ENCODE measurements at regions not wholly inside any gene's neighbourhood (a gene's known extent, or its start where the extent isn't known, plus 50 kb on each side); places are given as distances from the start of the nearest gene placed in this dataset.

DNA sequence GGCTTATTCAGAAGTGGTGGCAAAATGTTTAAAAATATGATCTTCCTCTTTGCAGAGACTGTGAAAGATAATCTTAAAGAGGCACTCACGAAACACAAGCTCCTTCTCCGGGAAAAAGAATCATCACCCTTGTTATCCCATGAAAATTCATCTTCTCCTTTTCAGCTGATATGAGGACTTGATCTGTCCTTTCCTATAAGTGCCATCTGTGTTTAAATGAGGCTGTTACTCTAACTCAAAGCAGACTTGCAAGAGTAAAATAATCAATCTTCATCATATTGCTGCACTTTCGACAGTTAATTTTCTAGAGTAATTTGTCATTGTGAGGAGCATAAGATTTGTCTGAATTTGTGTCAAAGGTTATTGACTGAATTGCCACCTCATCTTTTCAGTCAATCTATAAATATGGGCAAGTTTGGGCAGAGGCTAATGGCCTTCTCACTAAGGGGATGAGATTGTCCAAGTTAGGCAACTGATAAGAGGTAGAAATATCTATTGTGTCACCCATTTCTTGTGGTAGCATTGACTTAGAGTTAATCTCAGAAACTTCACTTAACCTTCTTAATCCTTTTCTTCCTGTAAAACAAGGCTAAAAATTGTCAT, 452.9 kb downstream of the GRXCR1 start:
- TF ChIP-seq, protein P1, sequence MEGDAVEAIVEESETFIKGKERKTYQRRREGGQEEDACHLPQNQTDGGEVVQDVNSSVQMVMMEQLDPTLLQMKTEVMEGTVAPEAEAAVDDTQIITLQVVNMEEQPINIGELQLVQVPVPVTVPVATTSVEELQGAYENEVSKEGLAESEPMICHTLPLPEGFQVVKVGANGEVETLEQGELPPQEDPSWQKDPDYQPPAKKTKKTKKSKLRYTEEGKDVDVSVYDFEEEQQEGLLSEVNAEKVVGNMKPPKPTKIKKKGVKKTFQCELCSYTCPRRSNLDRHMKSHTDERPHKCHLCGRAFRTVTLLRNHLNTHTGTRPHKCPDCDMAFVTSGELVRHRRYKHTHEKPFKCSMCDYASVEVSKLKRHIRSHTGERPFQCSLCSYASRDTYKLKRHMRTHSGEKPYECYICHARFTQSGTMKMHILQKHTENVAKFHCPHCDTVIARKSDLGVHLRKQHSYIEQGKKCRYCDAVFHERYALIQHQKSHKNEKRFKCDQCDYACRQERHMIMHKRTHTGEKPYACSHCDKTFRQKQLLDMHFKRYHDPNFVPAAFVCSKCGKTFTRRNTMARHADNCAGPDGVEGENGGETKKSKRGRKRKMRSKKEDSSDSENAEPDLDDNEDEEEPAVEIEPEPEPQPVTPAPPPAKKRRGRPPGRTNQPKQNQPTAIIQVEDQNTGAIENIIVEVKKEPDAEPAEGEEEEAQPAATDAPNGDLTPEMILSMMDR (IDR thresholded peaks at IDR 0.05), result no peak
- no peak for TF ChIP-seq POLR2A (IDR thresholded peaks at IDR 0.05)

Data from body of pancreas (tissue), 4 donors.